GM10248 (cell line): ENCODE measurements at regions not wholly inside any gene's neighbourhood (a gene's known extent, or its start where the extent isn't known, plus 50 kb on each side); places are given as distances from the start of the nearest gene placed in this dataset.

Experiments used
- CTCF ChIA-PET: fragments of 300-600 bp; sonication (Branson Sonifier 250); formaldehyde crosslinking; extraction: SDS; loops from one replicate; lab custom pipeline; 2021; ENCODE audit warnings: antibody characterized with exemption; lab: Yijun Ruan, JAX
- POLR2A ChIA-PET: fragments of 350-650 bp; sonication (Branson Sonifier 250); formaldehyde crosslinking; extraction: SDS; loops from one replicate; lab custom pipeline; 2020; ENCODE audit warnings: antibody characterized with exemption; lab: Yijun Ruan, JAX
- DNase-seq: peaks from one replicate; pipeline ENCODE4 v3.0.0; 2012; ENCODE audit errors: extremely low spot score
- CTCF ChIP-seq: IDR thresholded peaks from 2 replicates; pipeline ENCODE4 v1.5.1; 2012; ENCODE audit warnings: mild to moderate bottlenecking, low read depth; ENCODE audit errors: extremely low read depth, missing control alignments, control extremely low read depth

GRCh38 chr10:89889606-89890005 is 188.2 kb downstream of the KIF20B start:
- CTCF ChIA-PET, result no interaction called here
- POLR2A ChIA-PET, result no interaction called here
- TF ChIP-seq CTCF, result no peak
- DNase-seq, result no peak

- no peak for DNase-seq
- TF ChIP-seq CTCF, result no peak
- ChIA-PET POLR2A (no interaction called here), CTCF (no interaction called here)
These were observed 189.7 kb downstream of the KIF20B start for GRCh38 chr10:89891006-89891535.

- DNase-seq, result no peak
- TF ChIP-seq CTCF, result no peak
- POLR2A ChIA-PET, result no interaction called here
- CTCF ChIA-PET, result interaction anchor here (0.8 kb wide), 1 partner anchor 21 kb away, joined by 3 read pairs; no protein-coding TSS in a partner anchor
These were observed 192.7 kb downstream of the KIF20B start for GRCh38 chr10:89894051-89894450.

- no peak for DNase-seq
- ChIA-PET CTCF (no interaction called here), POLR2A (no interaction called here)
- TF ChIP-seq CTCF, result no peak
These were observed 199.2 kb downstream of the KIF20B start for GRCh38 chr10:89900554-89900953.

- no peak for TF ChIP-seq CTCF
- DNase-seq, result no peak
- CTCF ChIA-PET, result no interaction called here
- POLR2A ChIA-PET, result no interaction called here
These were observed 200.5 kb downstream of the KIF20B start for GRCh38 chr10:89901895-89902294.

GRCh38 chr10:89904755-89905154 is 203.4 kb downstream of the KIF20B start:
- POLR2A ChIA-PET, result no interaction called here
- no peak for DNase-seq
- TF ChIP-seq CTCF, result no peak
- CTCF ChIA-PET, result no interaction called here
